Uterus (tissue), 3 donors: ENCODE measurements at regions not wholly inside any gene's neighbourhood (a gene's known extent, or its start where the extent isn't known, plus 50 kb on each side); places are given as distances from the start of the nearest gene placed in this dataset. TPM values are rescaled to one million over a fixed set of nuclear protein-coding genes. Genes with fewer than 3 reads are reported as not detected.

Experiments used
- DNase-seq, 2 donors: peaks; one replicate each; pipeline ENCODE4 v3.0.0-alpha.2; 2019 to 2020
- H3K27ac ChIP-seq, 2 donors: fragments of 200-600 bp; sonication (generic); 1 replicate in 1 of 2; 2 replicates in 1 of 2; pipeline ENCODE4 v1.5.1; 2016 to 2018
- H3K27me3 ChIP-seq, 2 donors: fragments of 200-600 bp; sonication (generic); one replicate each; pipeline ENCODE4 v1.5.1; 2018 to 2019; ENCODE audit warnings: control low read depth in 1 of 2
- H3K36me3 ChIP-seq, 2 donors: fragments of 200-600 bp; sonication (generic); one replicate each; pipeline ENCODE4 v1.5.1; 2019; ENCODE audit warnings: control low read depth in 1 of 2
- H3K4me1 ChIP-seq, 2 donors: fragments of 200-600 bp; sonication (generic); one replicate each; pipeline ENCODE4 v1.5.1; 2018 to 2019; ENCODE audit warnings: control low read depth in 1 of 2
- H3K4me3 ChIP-seq, 2 donors: fragments of 200-600 bp; sonication (generic); 1 replicate in 1 of 2; 2 replicates in 1 of 2; pipeline ENCODE4 v1.5.1; 2018 to 2019; ENCODE audit warnings: mild to moderate bottlenecking in 1 of 2
- H3K9me3 ChIP-seq, 2 donors: fragments of 200-600 bp; sonication (generic); one replicate each; pipeline ENCODE4 v1.5.1; 2019; ENCODE audit warnings: control low read depth in 1 of 2
- CTCF ChIP-seq, 4 experiments: fragments of 200-600 bp in 2 of 4; fragments of 450-650 bp in 2 of 4; sonication (generic) in 2 of 4; IDR thresholded peaks; one replicate each; pipeline ENCODE4 v1.5.1; 2016 to 2019; ENCODE audit warnings: antibody characterized with exemption in 4 of 4, mild to moderate bottlenecking in 2 of 4, moderate library complexity in 1 of 4
- POLR2A ChIP-seq, 2 donors: fragments of 450-650 bp; IDR thresholded peaks; one replicate each; pipeline ENCODE4 v1.6.1; 2016; ENCODE audit warnings: antibody characterized with exemption in 2 of 2, mild to moderate bottlenecking in 1 of 2, moderate library complexity in 1 of 2
- intact Hi-C: fragments of 100-400 bp; cut with DNase I; formaldehyde crosslinking; loops from one replicate; pipeline ENCODE4 v1.15.1; 2023; ENCODE audit warnings: low total_unique reads
- small RNA-seq: library from RNA; depleted of rRNA; stranded (forward); fragments of <200 nt; gene quantifications from one replicate; pipeline ENCODE3, GENCODE V24; 2016
- donor health status: DM: yes; HTN: yes; CAD: no.

- intact Hi-C loops: no loop called here
- Histone ChIP-seq H3K4me1 (no peaks in the 10 kb centered on the region), H3K36me3 (no peaks in the 10 kb centered on the region), H3K27ac (no peak overlapping the region), H3K4me3 (no peak overlapping the region), H3K27me3 (no peaks in the 10 kb centered on the region), H3K9me3 (no peaks in the 10 kb centered on the region)
- TF ChIP-seq POLR2A (IDR thresholded peaks at IDR 0.05) (no peak), CTCF (IDR thresholded peaks at IDR 0.05) (no peak)
- DNase-seq: no peak
These were observed 63.2 kb upstream of the SLC24A4 start for GRCh38 chr14:92259613-92260357.

- Histone ChIP-seq H3K27me3 (no peaks in the 10 kb centered on the region), H3K27ac (no peak overlapping the region), H3K4me3 (no peak overlapping the region), H3K4me1 (no peaks in the 10 kb centered on the region), H3K36me3 (no peaks in the 10 kb centered on the region), H3K9me3 (no peaks in the 10 kb centered on the region)
- intact Hi-C loops: no loop called here
- TF ChIP-seq CTCF (IDR thresholded peaks at IDR 0.05): no peak
- TF ChIP-seq POLR2A (IDR thresholded peaks at IDR 0.05): no peak
- DNase-seq: no peak
These were observed 59.3 kb upstream of the SLC24A4 start for GRCh38 chr14:92263681-92264080.

GRCh38 chr14:92264195-92264594, 58.8 kb upstream of the SLC24A4 start:
- no peak overlapping the region for H3K4me3 ChIP-seq
- no peaks in the 10 kb centered on the region for H3K36me3 ChIP-seq
- H3K27ac ChIP-seq: no peak overlapping the region
- no peak for DNase-seq
- no peaks in the 10 kb centered on the region for H3K9me3 ChIP-seq
- TF ChIP-seq CTCF (IDR thresholded peaks at IDR 0.05) (no peak), POLR2A (IDR thresholded peaks at IDR 0.05) (no peak)
- intact Hi-C loops: no loop called here
- H3K27me3 ChIP-seq: no peaks in the 10 kb centered on the region
- H3K4me1 ChIP-seq: no peaks in the 10 kb centered on the region

- Histone ChIP-seq H3K9me3 (no peaks in the 10 kb centered on the region), H3K36me3 (no peaks in the 10 kb centered on the region), H3K27me3 (no peaks in the 10 kb centered on the region), H3K4me1 (no peaks in the 10 kb centered on the region), H3K27ac (no peak overlapping the region), H3K4me3 (no peak overlapping the region)
- intact Hi-C loops: no loop called here
- DNase-seq: no peak
- no peak for TF ChIP-seq POLR2A (IDR thresholded peaks at IDR 0.05)
- TF ChIP-seq CTCF (IDR thresholded peaks at IDR 0.05): no peak
These were observed 56.7 kb upstream of the SLC24A4 start for GRCh38 chr14:92266216-92266615.

Small RNA genes lying in the stretch of these regions (small RNA-seq; reads per million reads assigned to genes)
- not detected for gene RNU6-366P
